ENCODE measurements at regions not wholly inside any gene's neighbourhood (a gene's known extent, or its start where the extent isn't known, plus 50 kb on each side); places are given as distances from the start of the nearest gene placed in this dataset.

DNA sequence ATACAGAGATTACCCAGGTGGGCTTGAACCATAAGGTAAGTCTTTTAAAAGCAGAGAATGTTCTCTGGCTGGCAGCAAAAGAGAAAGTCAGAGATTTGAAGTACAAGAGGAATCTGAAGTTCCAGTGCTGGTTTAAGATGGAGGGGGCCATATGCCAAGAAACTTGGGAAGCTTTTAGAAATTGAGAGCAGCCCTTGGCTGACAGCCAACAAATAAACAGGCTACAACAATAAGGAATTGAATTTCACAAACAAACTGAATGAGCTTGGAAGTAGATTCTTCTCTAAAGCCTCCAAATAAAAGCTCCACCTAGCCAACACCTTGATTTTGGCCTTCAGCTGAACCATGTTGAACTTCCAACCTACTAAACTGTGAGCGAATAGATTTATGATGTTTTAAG lies 85.7 kb downstream of the TRIM42 start:
- Histone ChIP-seq H3K27ac (replicated peaks in 1 of 4) (no peak overlapping the region), H3K27me3 (no peaks in the 10 kb centered on the region), H3K36me3 (no peaks in the 10 kb centered on the region), H3K9me3 (no peaks in the 10 kb centered on the region), H3K4me1 (no peaks in the 10 kb centered on the region), H3K4me3 (no peak overlapping the region)
- WGBS, result 86% methylated on average over 1 of the region's 1 CpG
- TF ChIP-seq POLR2AphosphoS5 (IDR thresholded peaks at IDR 0.05), result no peak
- TF ChIP-seq POLR2A (IDR thresholded peaks at IDR 0.05; ENCODE audit: low read depth), result no peak
- TF ChIP-seq EP300 (IDR thresholded peaks at IDR 0.05), result no peak
- TF ChIP-seq, protein P1, sequence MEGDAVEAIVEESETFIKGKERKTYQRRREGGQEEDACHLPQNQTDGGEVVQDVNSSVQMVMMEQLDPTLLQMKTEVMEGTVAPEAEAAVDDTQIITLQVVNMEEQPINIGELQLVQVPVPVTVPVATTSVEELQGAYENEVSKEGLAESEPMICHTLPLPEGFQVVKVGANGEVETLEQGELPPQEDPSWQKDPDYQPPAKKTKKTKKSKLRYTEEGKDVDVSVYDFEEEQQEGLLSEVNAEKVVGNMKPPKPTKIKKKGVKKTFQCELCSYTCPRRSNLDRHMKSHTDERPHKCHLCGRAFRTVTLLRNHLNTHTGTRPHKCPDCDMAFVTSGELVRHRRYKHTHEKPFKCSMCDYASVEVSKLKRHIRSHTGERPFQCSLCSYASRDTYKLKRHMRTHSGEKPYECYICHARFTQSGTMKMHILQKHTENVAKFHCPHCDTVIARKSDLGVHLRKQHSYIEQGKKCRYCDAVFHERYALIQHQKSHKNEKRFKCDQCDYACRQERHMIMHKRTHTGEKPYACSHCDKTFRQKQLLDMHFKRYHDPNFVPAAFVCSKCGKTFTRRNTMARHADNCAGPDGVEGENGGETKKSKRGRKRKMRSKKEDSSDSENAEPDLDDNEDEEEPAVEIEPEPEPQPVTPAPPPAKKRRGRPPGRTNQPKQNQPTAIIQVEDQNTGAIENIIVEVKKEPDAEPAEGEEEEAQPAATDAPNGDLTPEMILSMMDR (IDR thresholded peaks at IDR 0.05), result no peak
- peak; percentile 8 for DNase-seq (ENCODE audit: extremely low spot score)
- intact Hi-C loops (cut with DNase I), result no loop called here

GRCh38 chr3:140765246-140765645 lies 87.4 kb downstream of the TRIM42 start:
- DNase-seq (ENCODE audit: extremely low spot score), result peak; percentile 50
- no peak overlapping the region for H3K4me3 ChIP-seq
- WGBS, result 78% methylated on average over 2 of the region's 2 CpGs
- TF ChIP-seq POLR2A (IDR thresholded peaks at IDR 0.05; ENCODE audit: low read depth) (no peak), POLR2AphosphoS5 (IDR thresholded peaks at IDR 0.05) (no peak), EP300 (IDR thresholded peaks at IDR 0.05) (no peak)
- TF ChIP-seq, protein P1 (IDR thresholded peaks at IDR 0.05), result no peak
- H3K4me1 ChIP-seq, result no peaks in the 10 kb centered on the region
- H3K36me3 ChIP-seq, result no peaks in the 10 kb centered on the region
- intact Hi-C loops (cut with DNase I), result no loop called here
- no peaks in the 10 kb centered on the region for H3K9me3 ChIP-seq
- H3K27ac ChIP-seq (replicated peaks in 1 of 4), result no peak overlapping the region
- no peaks in the 10 kb centered on the region for H3K27me3 ChIP-seq

DNA sequence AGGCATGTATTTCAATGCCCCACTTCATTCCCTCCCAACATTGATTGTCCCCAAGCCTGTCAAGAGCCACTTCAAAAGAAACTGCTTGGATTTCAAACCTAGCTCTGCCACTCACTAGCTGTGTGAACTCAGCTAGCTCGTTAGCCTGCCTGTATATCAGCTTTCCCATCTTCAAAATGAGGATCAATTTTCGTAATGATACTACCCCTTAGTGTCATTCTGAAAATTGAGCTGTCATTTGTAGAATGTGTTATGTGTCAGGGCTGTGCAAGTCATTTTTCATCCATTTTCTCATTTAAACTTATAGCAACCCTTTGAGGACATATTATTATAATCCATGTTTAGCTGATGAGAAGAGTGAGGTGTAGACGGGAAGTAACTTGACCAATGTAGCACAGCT lies 88.6 kb downstream of the TRIM42 start:
- H3K27me3 ChIP-seq, result no peaks in the 10 kb centered on the region
- no peak overlapping the region for H3K4me3 ChIP-seq
- WGBS, result 83% methylated on average over 3 of the region's 3 CpGs
- H3K36me3 ChIP-seq, result no peaks in the 10 kb centered on the region
- TF ChIP-seq POLR2AphosphoS5 (IDR thresholded peaks at IDR 0.05), result no peak
- TF ChIP-seq, protein P1 (IDR thresholded peaks at IDR 0.05), result no peak
- TF ChIP-seq POLR2A (IDR thresholded peaks at IDR 0.05; ENCODE audit: low read depth), result no peak
- no peaks in the 10 kb centered on the region for H3K4me1 ChIP-seq
- intact Hi-C loops (cut with DNase I), result no loop called here
- H3K27ac ChIP-seq (replicated peaks in 1 of 4), result no peak overlapping the region
- no peaks in the 10 kb centered on the region for H3K9me3 ChIP-seq
- no peak for DNase-seq (ENCODE audit: extremely low spot score)

- H3K36me3 ChIP-seq, result no peaks in the 10 kb centered on the region
- no peak for DNase-seq (ENCODE audit: extremely low spot score)
- 58% methylated on average over 1 of the region's 1 CpG for WGBS
- H3K4me1 ChIP-seq, result no peaks in the 10 kb centered on the region
- TF ChIP-seq POLR2AphosphoS5 (IDR thresholded peaks at IDR 0.05), result no peak
- TF ChIP-seq, protein P1 (IDR thresholded peaks at IDR 0.05), result no peak
- no peak for TF ChIP-seq POLR2A (IDR thresholded peaks at IDR 0.05; ENCODE audit: low read depth)
- no peak for TF ChIP-seq EP300 (IDR thresholded peaks at IDR 0.05)
- no peaks in the 10 kb centered on the region for H3K9me3 ChIP-seq
- H3K27me3 ChIP-seq, result no peaks in the 10 kb centered on the region
- no peak overlapping the region for H3K27ac ChIP-seq (replicated peaks in 1 of 4)
- intact Hi-C loops (cut with DNase I), result no loop called here
- no peak overlapping the region for H3K4me3 ChIP-seq
Measured at GRCh38 chr3:140767566-140767965, 89.7 kb downstream of the TRIM42 start.

DNA sequence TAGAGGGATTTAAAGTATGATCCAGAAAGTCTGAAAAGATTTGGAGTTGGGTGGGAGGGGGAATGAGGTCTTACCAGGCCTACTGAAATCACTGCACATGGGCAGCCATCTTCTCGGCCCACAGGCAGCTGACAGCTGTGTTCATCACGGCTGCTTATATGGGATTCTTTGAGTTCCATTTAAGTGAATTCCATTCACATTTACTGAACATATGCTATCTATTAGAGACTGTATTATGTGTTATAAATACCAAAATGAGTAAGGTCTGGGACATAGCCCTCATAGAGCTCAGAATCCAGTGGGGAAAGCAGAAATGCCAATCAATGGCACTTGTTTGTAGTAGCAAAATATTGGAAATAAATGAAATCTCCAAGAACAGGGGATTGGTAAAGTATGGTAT lies 91.1 kb downstream of the TRIM42 start:
- intact Hi-C loops (cut with DNase I), result no loop called here
- no peak overlapping the region for H3K4me3 ChIP-seq
- no peaks in the 10 kb centered on the region for H3K36me3 ChIP-seq
- H3K4me1 ChIP-seq, result no peaks in the 10 kb centered on the region
- 70% methylated on average over 2 of the region's 2 CpGs for WGBS
- H3K27ac ChIP-seq (replicated peaks in 1 of 4), result no peak overlapping the region
- H3K9me3 ChIP-seq, result no peaks in the 10 kb centered on the region
- DNase-seq (ENCODE audit: extremely low spot score), result no peak
- TF ChIP-seq EP300 (IDR thresholded peaks at IDR 0.05) (no peak), POLR2AphosphoS5 (IDR thresholded peaks at IDR 0.05) (no peak), POLR2A (IDR thresholded peaks at IDR 0.05; ENCODE audit: low read depth) (no peak)
- TF ChIP-seq, protein P1 (IDR thresholded peaks at IDR 0.05), result no peak
- H3K27me3 ChIP-seq, result no peaks in the 10 kb centered on the region

Measured in esophagus muscularis mucosa (tissue), 4 donors.